Thoracic aorta (tissue), 2 donors: ENCODE measurements at regions not wholly inside any gene's neighbourhood (a gene's known extent, or its start where the extent isn't known, plus 50 kb on each side); places are given as distances from the start of the nearest gene placed in this dataset.

Experiments
- ATAC-seq: fragments of 150-250 bp; one replicate; pipeline ENCODE4 v1.8.0; 2017; ENCODE audit warnings: low read depth; ENCODE audit not compliant: insufficient number of reproducible peaks, low FRiP score
- DNase-seq: peaks from one replicate; pipeline ENCODE4 v3.0.0-alpha.2; 2020; ENCODE audit warnings: low spot score
- H3K27ac ChIP-seq, 2 donors: fragments of 200-600 bp; sonication (generic); 1 replicate in 1 of 2; 2 replicates in 1 of 2; pipeline ENCODE4 v1.5.1; 2016; ENCODE audit warnings: mild to moderate bottlenecking in 2 of 2, moderate library complexity in 2 of 2
- H3K27me3 ChIP-seq: fragments of 200-600 bp; sonication (generic); replicated peaks from 2 replicates; pipeline ENCODE4 v1.6.0; 2016; ENCODE audit warnings: mild to moderate bottlenecking; ENCODE audit not compliant: insufficient read depth
- H3K36me3 ChIP-seq: fragments of 200-600 bp; sonication (generic); one replicate; pipeline ENCODE4 v1.5.1; 2016
- H3K4me1 ChIP-seq, 2 donors: fragments of 200-600 bp; sonication (generic); 1 replicate in 1 of 2; 2 replicates in 1 of 2; pipeline versions ENCODE4 v1.5.1 to v1.6.0; 2016; ENCODE audit warnings: low read depth in 2 of 2, mild to moderate bottlenecking in 1 of 2; ENCODE audit not compliant: control insufficient read depth in 1 of 2
- H3K4me3 ChIP-seq: fragments of 200-600 bp; sonication (generic); 2 replicates; pipeline ENCODE4 v1.5.1; 2016; ENCODE audit warnings: mild to moderate bottlenecking
- H3K9me3 ChIP-seq: fragments of 200-600 bp; sonication (generic); 2 replicates; pipeline ENCODE4 v1.5.1; 2016
- CTCF ChIP-seq: fragments of 200-600 bp; sonication (generic); IDR thresholded peaks from one replicate; pipeline ENCODE4 v1.5.1; 2019; ENCODE audit warnings: antibody characterized with exemption

- Histone ChIP-seq H3K4me3 (no peak overlapping the region), H3K4me1 (no peaks in the 10 kb centered on the region), H3K36me3 (no peaks in the 10 kb centered on the region), H3K27ac (no peak overlapping the region), H3K9me3 (no peaks in the 10 kb centered on the region), H3K27me3 (no peaks in the 10 kb centered on the region)
- DNase-seq (no peak), ATAC-seq (no peak)
- no peak for TF ChIP-seq CTCF
Observed at GRCh38 chr20:47970282-47970903, 185.1 kb upstream of the SULF2 start.

- Histone ChIP-seq H3K27ac (no peak overlapping the region), H3K4me3 (no peak overlapping the region), H3K9me3 (no peaks in the 10 kb centered on the region), H3K4me1 (no peaks in the 10 kb centered on the region), H3K36me3 (no peaks in the 10 kb centered on the region), H3K27me3 (no peaks in the 10 kb centered on the region)
- DNase-seq (no peak), ATAC-seq (no peak)
- no peak for TF ChIP-seq CTCF
Observed at GRCh38 chr20:47969426-47969825, 184.1 kb upstream of the SULF2 start.

GRCh38 chr20:47968541-47969310 is 183.4 kb upstream of the SULF2 start:
- ATAC-seq = no peak
- Histone ChIP-seq H3K27ac (no peak overlapping the region), H3K9me3 (no peaks in the 10 kb centered on the region), H3K27me3 (no peaks in the 10 kb centered on the region), H3K4me3 (no peak overlapping the region), H3K36me3 (no peaks in the 10 kb centered on the region), H3K4me1 (no peaks in the 10 kb centered on the region)
- DNase-seq = no peak
- no peak for TF ChIP-seq CTCF

- Histone ChIP-seq H3K27ac (no peak overlapping the region), H3K9me3 (no peaks in the 10 kb centered on the region), H3K4me3 (no peak overlapping the region), H3K27me3 (no peaks in the 10 kb centered on the region), H3K4me1 (no peaks in the 10 kb centered on the region), H3K36me3 (no peaks in the 10 kb centered on the region)
- ATAC-seq (no peak), DNase-seq (no peak)
- TF ChIP-seq CTCF = no peak
Observed at GRCh38 chr20:47964149-47964548, 178.9 kb upstream of the SULF2 start.

- H3K4me3 ChIP-seq = no peak overlapping the region
- H3K27me3 ChIP-seq = no peaks in the 10 kb centered on the region
- TF ChIP-seq CTCF = no peak
- no peaks in the 10 kb centered on the region for H3K36me3 ChIP-seq
- no peaks in the 10 kb centered on the region for H3K4me1 ChIP-seq
- ATAC-seq (no peak), DNase-seq (no peak)
- no peak overlapping the region for H3K27ac ChIP-seq
- no peaks in the 10 kb centered on the region for H3K9me3 ChIP-seq
Observed at GRCh38 chr20:47963022-47963421, 177.7 kb upstream of the SULF2 start.
